K562 (cell line): ENCODE measurements at regions not wholly inside any gene's neighbourhood (a gene's known extent, or its start where the extent isn't known, plus 50 kb on each side); places are given as distances from the start of the nearest gene placed in this dataset.

Experiments
- CBX1 ChIP-seq: sonication (generic); IDR thresholded peaks from 2 replicates; pipeline ENCODE4 v1.6.1; 2016; ENCODE audit warnings: antibody characterized with exemption, low read depth, mild to moderate bottlenecking
- HMGXB4 ChIP-seq: sonication (generic); formaldehyde crosslinking; IDR thresholded peaks from 2 replicates; pipeline ENCODE4 v1.8.1; 2023; ENCODE audit warnings: mild to moderate bottlenecking, missing genetic modification reagents
- POLR3A ChIP-seq: IDR thresholded peaks from 2 replicates; pipeline ENCODE4 v1.6.1; 2011; ENCODE audit warnings: borderline replicate concordance, mild to moderate bottlenecking, moderate library complexity; ENCODE audit not compliant: insufficient read length, insufficient read depth; ENCODE audit errors: extremely low read depth
- RBM15 ChIP-seq: fragments of 200-400 bp; formaldehyde crosslinking; IDR thresholded peaks from 2 replicates; pipeline ENCODE4 v1.6.1; 2018; ENCODE audit warnings: mild to moderate bottlenecking, low read length, moderate library complexity; ENCODE audit not compliant: insufficient read depth
- SMARCE1 ChIP-seq: fragments of 450-650 bp; IDR thresholded peaks from 2 replicates; pipeline ENCODE4 v1.7.1; 2016; ENCODE audit warnings: mild to moderate bottlenecking
- SNAPC5 ChIP-seq: fragments of 250-450 bp; sonication (Bioruptor Pico); IDR thresholded peaks from 2 replicates; pipeline ENCODE4 v1.8.0; 2021; ENCODE audit warnings: moderate library complexity, mild to moderate bottlenecking, inconsistent platforms
- THRAP3 ChIP-seq: fragments of 450-650 bp; IDR thresholded peaks from 2 replicates; pipeline ENCODE4 v1.6.1; 2016; ENCODE audit warnings: mild to moderate bottlenecking, inconsistent platforms, borderline replicate concordance
- ZEB2 ChIP-seq: fragments of 450-650 bp; IDR thresholded peaks from 2 replicates; pipeline ENCODE4 v1.6.1; 2016
- ZNF146 ChIP-seq: IDR thresholded peaks from one replicate; pipeline ENCODE4 v1.6.1; 2018; ENCODE audit warnings: missing compliant biosample characterization; ENCODE audit not compliant: unreplicated experiment
- TF ChIP-seq, protein P1 (sequence below): fragments of 250-450 bp; sonication (Bioruptor Pico); IDR thresholded peaks from 2 replicates; pipeline ENCODE4 v1.4.0; 2020; ENCODE audit warnings: mild to moderate bottlenecking, moderate library complexity
- TF ChIP-seq, protein P2 (sequence below): sonication (generic); formaldehyde crosslinking; IDR thresholded peaks from 2 replicates; pipeline ENCODE4 v1.9.0; 2022; ENCODE audit warnings: mild to moderate bottlenecking, missing genetic modification reagents

DNA sequence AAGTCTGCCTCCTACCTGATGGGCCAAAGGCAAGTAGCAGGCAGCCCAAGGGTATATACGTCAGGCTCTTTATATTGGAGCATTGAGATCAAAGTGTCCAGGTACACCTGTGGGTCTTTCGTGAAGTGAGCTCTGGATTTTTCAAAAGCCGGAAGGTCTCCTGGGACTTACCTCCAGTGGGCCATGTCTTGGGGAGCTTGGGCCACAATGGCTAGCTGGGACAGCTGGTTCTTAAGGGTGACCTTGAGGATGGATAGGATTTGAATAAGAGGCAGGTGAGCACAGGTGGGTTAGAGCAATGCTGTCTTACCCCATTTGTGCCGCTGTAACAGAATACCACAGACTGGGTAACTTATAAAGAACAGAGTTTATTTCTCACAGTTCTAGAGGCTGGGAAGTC is 153.4 kb downstream of the CDC5L start (continued):
- TF ChIP-seq HMGXB4 (CRISPR knock-in tag): no peak
- no peak for TF ChIP-seq ZNF146 (CRISPR knock-in tag)
- TF ChIP-seq RBM15: no peak
- no peak for TF ChIP-seq CBX1
- TF ChIP-seq, protein P1, sequence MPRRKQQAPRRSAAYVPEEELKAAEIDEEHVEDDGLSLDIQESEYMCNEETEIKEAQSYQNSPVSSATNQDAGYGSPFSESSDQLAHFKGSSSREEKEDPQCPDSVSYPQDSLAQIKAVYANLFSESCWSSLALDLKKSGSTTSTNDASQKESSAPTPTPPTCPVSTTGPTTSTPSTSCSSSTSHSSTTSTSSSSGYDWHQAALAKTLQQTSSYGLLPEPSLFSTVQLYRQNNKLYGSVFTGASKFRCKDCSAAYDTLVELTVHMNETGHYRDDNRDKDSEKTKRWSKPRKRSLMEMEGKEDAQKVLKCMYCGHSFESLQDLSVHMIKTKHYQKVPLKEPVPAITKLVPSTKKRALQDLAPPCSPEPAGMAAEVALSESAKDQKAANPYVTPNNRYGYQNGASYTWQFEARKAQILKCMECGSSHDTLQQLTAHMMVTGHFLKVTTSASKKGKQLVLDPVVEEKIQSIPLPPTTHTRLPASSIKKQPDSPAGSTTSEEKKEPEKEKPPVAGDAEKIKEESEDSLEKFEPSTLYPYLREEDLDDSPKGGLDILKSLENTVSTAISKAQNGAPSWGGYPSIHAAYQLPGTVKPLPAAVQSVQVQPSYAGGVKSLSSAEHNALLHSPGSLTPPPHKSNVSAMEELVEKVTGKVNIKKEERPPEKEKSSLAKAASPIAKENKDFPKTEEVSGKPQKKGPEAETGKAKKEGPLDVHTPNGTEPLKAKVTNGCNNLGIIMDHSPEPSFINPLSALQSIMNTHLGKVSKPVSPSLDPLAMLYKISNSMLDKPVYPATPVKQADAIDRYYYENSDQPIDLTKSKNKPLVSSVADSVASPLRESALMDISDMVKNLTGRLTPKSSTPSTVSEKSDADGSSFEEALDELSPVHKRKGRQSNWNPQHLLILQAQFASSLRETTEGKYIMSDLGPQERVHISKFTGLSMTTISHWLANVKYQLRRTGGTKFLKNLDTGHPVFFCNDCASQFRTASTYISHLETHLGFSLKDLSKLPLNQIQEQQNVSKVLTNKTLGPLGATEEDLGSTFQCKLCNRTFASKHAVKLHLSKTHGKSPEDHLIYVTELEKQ (CRISPR knock-in tag): no peak
- TF ChIP-seq ZEB2: no peak
- TF ChIP-seq SNAPC5 (CRISPR knock-in tag): no peak
- no peak for TF ChIP-seq THRAP3
- TF ChIP-seq SMARCE1: no peak
- TF ChIP-seq, protein P2, sequence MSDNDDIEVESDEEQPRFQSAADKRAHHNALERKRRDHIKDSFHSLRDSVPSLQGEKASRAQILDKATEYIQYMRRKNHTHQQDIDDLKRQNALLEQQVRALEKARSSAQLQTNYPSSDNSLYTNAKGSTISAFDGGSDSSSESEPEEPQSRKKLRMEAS (CRISPR knock-in tag): no peak
- no peak for TF ChIP-seq POLR3A
